HT1080 (cell line): ENCODE measurements at regions not wholly inside any gene's neighbourhood (a gene's known extent, or its start where the extent isn't known, plus 50 kb on each side); places are given as distances from the start of the nearest gene placed in this dataset. TPM values are rescaled to one million over a fixed set of nuclear protein-coding genes. Genes with fewer than 3 reads are reported as not detected.
"Not testable (repeated sequence)": the region's sequence is repeated elsewhere in the genome, so short reads cannot be mapped to it uniquely, and the experiment has no call there.

ENCODE experiments used
- DNase-seq: peaks from one replicate; pipeline ENCODE4 v3.0.0-alpha.2; 2015; ENCODE audit warnings: low read depth
- small RNA-seq: library from RNA; depleted of rRNA; stranded (forward); fragments of <200 nt; gene quantifications from one replicate; pipeline ENCODE3, GENCODE V24; 2014

DNA sequence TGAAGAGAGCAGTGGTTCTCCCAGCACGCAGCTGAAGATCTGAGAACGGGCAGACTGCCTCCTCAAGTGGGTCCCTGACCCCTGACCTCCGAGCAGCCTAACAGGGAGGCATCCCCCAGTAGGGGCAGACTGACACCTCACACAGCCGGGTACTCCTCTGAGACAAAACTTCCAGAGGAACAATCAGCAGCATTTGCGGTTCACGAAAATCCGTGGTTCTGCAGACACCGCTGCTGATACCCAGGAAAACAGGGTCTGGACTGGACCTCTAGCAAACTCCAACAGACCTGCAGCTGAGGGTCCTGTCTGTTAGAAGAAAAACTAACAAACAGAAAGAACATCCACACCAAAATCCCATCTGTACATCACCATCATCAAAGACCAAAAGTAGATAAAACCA lies 68.4 kb upstream of the CCT8L2 start:
- not testable (repeated sequence) for DNase-seq

DNA sequence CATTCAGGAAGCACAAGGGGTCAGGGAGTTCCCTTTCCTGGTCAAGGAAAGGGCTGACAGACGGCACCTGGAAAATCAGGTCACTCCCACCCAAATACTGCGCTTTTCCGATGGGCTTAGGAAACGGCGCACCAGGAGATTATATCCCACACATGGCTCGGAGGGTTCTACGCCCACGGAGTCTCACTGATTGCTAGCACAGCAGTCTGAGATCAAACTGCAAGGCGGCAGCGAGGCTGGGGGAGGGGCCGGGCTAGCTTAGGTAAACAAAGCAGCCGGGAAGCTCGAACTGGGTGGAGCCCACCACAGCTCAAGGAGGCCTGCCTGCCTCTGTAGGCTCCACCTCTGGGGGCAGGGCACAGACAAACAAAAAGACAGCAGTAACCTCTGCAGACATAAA lies 68.0 kb upstream of the CCT8L2 start:
- DNase-seq, result not testable (repeated sequence)

DNA sequence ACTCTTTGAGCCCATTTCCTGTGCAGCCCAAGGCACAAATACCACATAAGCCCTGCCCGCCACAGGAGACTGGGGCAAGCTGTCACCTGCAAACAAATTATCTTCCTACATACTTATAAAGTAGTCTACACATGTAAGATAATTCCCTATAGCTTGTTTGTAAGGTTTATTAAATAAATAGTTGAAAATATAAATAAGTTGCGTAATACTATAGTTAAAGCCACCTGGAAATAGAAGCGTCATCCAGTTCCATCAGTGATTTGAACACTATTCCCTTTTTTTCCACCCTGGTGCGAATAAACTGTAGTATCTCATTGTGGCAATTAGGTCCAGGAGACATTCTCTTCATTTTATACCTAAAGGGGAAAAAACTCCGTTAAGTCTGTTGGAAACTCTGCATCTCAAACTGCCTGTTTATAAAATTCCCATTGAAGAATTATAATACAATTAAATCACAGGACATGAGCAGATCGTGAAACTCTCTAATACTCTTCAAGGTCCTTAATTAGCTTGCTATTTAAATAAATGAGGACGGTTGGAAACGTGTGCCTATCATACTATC lies 66.7 kb upstream of the CCT8L2 start:
- DNase-seq, result not testable (repeated sequence)

DNA sequence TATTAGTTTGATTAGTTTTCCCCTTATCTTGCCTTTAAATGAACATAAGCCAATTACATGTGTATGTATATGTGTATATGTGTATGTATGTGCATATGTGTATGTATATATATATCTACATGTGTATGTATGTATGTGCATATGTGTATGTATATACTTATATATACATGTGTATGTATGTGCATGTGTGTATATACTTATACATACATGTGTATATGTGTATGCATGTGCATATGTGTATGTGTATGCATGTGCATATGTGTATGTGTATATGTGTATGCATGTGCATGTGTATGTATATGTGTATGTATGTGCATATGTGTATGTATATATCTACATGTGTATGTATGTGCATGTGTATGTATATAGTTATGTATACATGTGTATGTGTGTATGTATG lies 65.5 kb upstream of the CCT8L2 start:
- DNase-seq, result no peak

DNA sequence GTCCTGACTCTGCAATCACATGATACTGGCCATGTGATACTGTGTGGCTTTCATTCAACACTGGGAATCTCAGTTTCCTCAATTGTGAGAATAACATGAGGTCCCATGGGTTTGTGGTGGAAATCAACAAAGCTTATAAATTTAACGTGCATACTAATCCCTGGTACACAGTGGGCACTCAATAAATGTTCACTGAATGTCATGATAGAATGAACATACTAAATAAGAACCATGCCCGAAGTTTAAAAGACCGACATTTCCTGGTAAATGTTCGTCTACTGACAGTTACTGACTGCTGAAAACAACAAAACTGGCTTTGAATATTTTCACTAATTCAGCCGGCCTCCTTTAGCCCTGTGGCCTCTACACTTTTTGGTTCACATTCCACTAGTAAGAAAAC lies 62.3 kb upstream of the CCT8L2 start:
- DNase-seq, result no peak

DNA sequence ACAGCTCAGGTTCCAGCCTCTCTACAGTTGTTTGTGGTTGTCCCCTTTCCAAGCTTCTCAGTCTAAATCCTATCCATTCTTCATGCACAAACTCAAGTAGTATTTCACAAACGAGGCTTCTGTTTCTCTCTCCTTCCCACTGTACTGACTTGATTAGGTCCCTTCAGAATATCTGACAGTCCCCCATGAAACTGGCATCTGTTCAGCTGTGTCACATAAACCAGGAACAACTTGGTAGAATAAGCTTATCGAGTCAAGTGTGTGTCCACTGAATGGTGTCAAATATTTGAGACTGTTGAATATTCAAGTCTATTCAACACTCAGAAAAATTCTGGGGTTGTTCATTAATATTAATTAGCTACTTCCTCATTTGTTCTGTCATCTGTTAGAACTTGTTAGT lies 61.7 kb upstream of the CCT8L2 start:
- DNase-seq, result not testable (repeated sequence)

DNA sequence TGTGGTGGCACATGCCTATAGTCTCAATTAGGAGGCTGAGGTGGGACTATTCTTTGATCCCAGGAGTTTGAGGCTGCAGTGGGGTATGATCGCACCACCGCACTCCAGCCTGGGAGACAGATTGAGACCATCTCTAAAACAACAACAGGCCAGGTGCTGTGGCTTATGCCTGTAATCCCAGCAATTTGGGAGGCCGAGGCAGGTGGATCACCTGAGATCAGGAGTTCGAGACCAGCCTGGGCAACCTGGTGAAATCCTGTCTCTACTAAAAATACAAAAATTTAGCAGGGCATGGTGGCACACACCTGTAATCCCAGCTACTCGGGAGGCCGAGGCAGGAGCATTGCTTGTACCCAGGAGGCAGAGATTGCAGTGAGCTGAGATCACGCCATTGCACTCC lies 60.6 kb upstream of the CCT8L2 start:
- not testable (repeated sequence) for DNase-seq

DNA sequence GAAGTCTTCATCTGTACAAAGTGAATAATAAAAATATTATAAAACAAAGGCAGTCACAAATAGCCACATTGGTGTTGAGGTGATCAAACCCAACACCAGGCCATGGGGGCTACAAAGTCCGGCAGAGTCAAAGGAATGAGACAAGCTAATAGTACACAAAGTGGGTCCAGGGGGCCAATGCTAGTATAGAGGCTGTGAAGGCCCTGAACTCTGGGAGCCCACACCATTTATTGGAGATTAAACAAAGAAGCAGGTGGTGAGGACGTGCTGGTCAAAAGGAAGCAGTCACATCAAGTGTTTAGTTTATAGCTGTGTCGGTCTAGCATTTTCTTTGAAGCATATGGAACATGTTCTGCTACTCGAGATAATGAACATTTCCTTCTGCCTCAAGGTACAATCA lies 58.6 kb upstream of the CCT8L2 start:
- no peak for DNase-seq

Small RNA genes in the stretch of these regions (small RNA-seq; reads per million reads assigned to genes)
- gene PARP4P3, result not detected
